Kidney (tissue), 13 donors: ENCODE measurements at regions not wholly inside any gene's neighbourhood (a gene's known extent, or its start where the extent isn't known, plus 50 kb on each side); places are given as distances from the start of the nearest gene placed in this dataset.

ENCODE experiments used
- DNase-seq, 5 donors: peaks; one replicate each; pipeline ENCODE4 v3.0.0-alpha.2; 2013 to 2020
- FAIRE-seq: peaks from 2 replicates; lab custom pipeline; 2012; peaks lifted over from hg19 to GRCh38; lab: Jason Lieb, UNC
- H3K27ac ChIP-seq, 2 donors: one replicate each; pipeline ENCODE4 v1.7.0; 2013; ENCODE audit warnings: low read depth in 2 of 2, low read length in 2 of 2, inconsistent platforms in 1 of 2
- H3K27me3 ChIP-seq: one replicate; pipeline ENCODE4 v1.7.1; 2013; ENCODE audit warnings: low read length, inconsistent platforms; ENCODE audit not compliant: control insufficient read depth, insufficient read depth
- H3K36me3 ChIP-seq, 3 donors: one replicate each; pipeline versions ENCODE4 v1.7.0 to v1.7.1; 2013; ENCODE audit warnings: low read length in 3 of 3, control low read depth in 1 of 3, inconsistent platforms in 1 of 3; ENCODE audit not compliant: insufficient read depth in 3 of 3, control insufficient read depth in 2 of 3
- H3K4me1 ChIP-seq, 3 donors: one replicate each; pipeline versions ENCODE4 v1.7.0 to v1.7.1; 2013; ENCODE audit warnings: low read length in 3 of 3, inconsistent platforms in 1 of 3, low read depth in 1 of 3; ENCODE audit not compliant: control insufficient read depth in 2 of 3, insufficient read depth in 2 of 3
- H3K4me3 ChIP-seq, 3 donors: one replicate each; pipeline versions ENCODE4 v1.7.0 to v1.8.1; 2013; ENCODE audit warnings: low read length in 3 of 3, control low read depth in 1 of 3, inconsistent platforms in 1 of 3
- H3K9ac ChIP-seq, 3 donors: one replicate each; pipeline versions ENCODE4 v1.7.0 to v1.7.1; 2013; ENCODE audit warnings: low read length in 3 of 3, control low read depth in 1 of 3, inconsistent platforms in 1 of 3
- H3K9me3 ChIP-seq, 3 donors: one replicate each; pipeline versions ENCODE4 v1.7.0 to v1.7.1; 2013; ENCODE audit warnings: low read length in 3 of 3, control low read depth in 1 of 3, inconsistent platforms in 1 of 3; ENCODE audit not compliant: control insufficient read depth in 2 of 3, insufficient read depth in 1 of 3
- intact Hi-C: fragments of 100-400 bp; cut with DNase I; formaldehyde crosslinking; loops from one replicate; pipeline ENCODE4 v1.11.1; 2022
- TF ChIP-seq, protein P1 (sequence below): IDR thresholded peaks from 3 replicates; pipeline ENCODE4 v1.5.1; 2012; ENCODE audit warnings: mild to moderate bottlenecking, moderate library complexity, borderline replicate concordance; ENCODE audit not compliant: insufficient read depth; ENCODE audit errors: extremely low read depth
- donor health status: control.
- donor health status: control.
- donor health status: control.
- donor health status: control.
- donor health status: control.
- donor health status: DM: yes; HTN: yes; CAD: no.
- donor health status: Normal renal cell carcinoma (clear cell type).

DNA sequence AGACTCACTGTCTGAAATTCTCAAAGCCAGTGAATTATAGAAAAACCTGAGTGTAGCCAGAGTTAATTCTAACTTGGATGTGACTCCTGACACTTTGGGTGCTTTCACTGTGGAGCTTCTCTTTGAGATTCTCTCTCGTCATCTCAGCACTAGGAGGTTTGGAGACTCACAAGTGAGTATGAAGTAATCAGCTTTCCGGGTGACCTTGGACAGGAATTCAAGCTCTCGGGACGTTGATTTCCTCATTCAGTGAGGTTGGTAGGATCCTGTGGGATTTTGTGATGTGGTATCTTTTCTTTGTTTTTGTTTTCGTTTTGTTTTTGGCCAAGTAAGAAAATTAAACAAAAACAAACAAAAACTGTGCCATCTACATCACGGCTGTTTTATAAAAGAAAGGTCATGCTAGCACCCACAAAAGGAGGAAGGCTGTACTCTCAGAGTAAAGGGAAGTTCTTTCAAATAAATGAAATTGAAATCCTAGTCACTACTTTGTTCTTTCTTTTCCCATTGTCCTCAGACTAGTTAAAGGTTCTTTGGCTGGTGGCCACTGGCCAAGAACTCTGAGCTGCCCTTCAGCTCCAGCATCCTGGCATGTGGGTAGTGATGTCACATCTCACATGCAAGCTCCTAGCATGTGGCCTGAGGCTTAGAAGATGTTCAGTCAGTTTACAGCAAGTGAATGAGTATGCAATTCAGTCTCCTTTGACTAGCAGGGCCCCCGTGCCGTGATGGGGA is 263.3 kb upstream of the TPM1 start:
- intact Hi-C loops, result no loop called here
- TF ChIP-seq, protein P1, sequence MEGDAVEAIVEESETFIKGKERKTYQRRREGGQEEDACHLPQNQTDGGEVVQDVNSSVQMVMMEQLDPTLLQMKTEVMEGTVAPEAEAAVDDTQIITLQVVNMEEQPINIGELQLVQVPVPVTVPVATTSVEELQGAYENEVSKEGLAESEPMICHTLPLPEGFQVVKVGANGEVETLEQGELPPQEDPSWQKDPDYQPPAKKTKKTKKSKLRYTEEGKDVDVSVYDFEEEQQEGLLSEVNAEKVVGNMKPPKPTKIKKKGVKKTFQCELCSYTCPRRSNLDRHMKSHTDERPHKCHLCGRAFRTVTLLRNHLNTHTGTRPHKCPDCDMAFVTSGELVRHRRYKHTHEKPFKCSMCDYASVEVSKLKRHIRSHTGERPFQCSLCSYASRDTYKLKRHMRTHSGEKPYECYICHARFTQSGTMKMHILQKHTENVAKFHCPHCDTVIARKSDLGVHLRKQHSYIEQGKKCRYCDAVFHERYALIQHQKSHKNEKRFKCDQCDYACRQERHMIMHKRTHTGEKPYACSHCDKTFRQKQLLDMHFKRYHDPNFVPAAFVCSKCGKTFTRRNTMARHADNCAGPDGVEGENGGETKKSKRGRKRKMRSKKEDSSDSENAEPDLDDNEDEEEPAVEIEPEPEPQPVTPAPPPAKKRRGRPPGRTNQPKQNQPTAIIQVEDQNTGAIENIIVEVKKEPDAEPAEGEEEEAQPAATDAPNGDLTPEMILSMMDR, result no peak
- peaks cover 0 to 36% (median 24%) of the 10 kb centered on the region in 3 donors for H3K36me3 ChIP-seq
- no peak for FAIRE-seq
- H3K27me3 ChIP-seq, result no peaks in the 10 kb centered on the region
- no peak for DNase-seq
- H3K9ac ChIP-seq, result no peak overlapping the region
- H3K9me3 ChIP-seq, result no peaks in the 10 kb centered on the region
- H3K4me3 ChIP-seq, result no peak overlapping the region
- H3K27ac ChIP-seq, result peak overlapping the region; percentile 7 to 65
- H3K4me1 ChIP-seq, result peaks cover 0 to 35% (median 27%) of the 10 kb centered on the region in 3 donors

DNA sequence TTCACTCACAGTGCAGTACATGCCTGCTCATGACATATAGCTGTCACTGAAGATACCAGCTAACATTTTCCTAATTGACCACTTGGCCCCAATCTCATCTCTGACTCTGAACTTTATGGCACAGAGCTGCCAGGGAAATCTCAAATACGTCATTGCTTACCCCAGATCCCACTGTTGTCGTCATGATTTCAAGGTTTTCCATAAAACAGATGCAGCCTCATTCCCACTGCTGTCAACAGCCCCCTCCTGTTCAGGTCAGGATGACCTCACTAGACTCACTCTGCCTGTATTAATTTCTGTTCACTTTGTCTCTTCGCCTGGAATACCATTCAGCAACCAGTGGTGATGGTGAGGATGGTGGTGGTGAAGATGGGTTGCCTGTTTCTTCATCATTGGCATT is 262.6 kb upstream of the TPM1 start:
- intact Hi-C loops, result loop anchor here (10.0 kb wide), 1 partner anchor 315 kb away; no protein-coding TSS in a partner anchor

GRCh38 chr15:62781081-62781497 is 261.5 kb upstream of the TPM1 start:
- no peak for FAIRE-seq
- peaks cover 0 to 32% (median 24%) of the 10 kb centered on the region in 3 donors for H3K36me3 ChIP-seq
- intact Hi-C loops, result loop anchor here (10.0 kb wide), 1 partner anchor 314 kb away; no protein-coding TSS in a partner anchor

More for the DNA sequence above, 262.6 kb upstream of the TPM1 start:
- no peaks in the 10 kb centered on the region for H3K27me3 ChIP-seq
- no peak overlapping the region for H3K9ac ChIP-seq
- TF ChIP-seq, protein P1, result no peak
- H3K36me3 ChIP-seq, result peaks cover 0 to 38% (median 26%) of the 10 kb centered on the region in 3 donors
- no peak overlapping the region for H3K4me3 ChIP-seq
- no peak for FAIRE-seq
- no peaks in the 10 kb centered on the region for H3K9me3 ChIP-seq
- H3K4me1 ChIP-seq, result peaks cover 0 to 35% (median 27%) of the 10 kb centered on the region in 3 donors
- H3K27ac ChIP-seq, result peak overlapping the region; percentile 7 to 65
- no peak for DNase-seq

More at GRCh38 chr15:62781081-62781497, 261.5 kb upstream of the TPM1 start:
- peaks cover 3 to 35% (median 27%) of the 10 kb centered on the region in 3 donors for H3K4me1 ChIP-seq
- peak overlapping the region in 1 of 2 donors; percentile 67 for H3K27ac ChIP-seq
- TF ChIP-seq, protein P1, result no peak
- H3K27me3 ChIP-seq, result no peaks in the 10 kb centered on the region
- H3K9me3 ChIP-seq, result no peaks in the 10 kb centered on the region
- peak in 2 of 5 donors; percentile 32 to 52 for DNase-seq
- H3K4me3 ChIP-seq, result no peak overlapping the region
- no peak overlapping the region for H3K9ac ChIP-seq
